ENCODE measurements at regions not wholly inside any gene's neighbourhood (a gene's known extent, or its start where the extent isn't known, plus 50 kb on each side); places are given as distances from the start of the nearest gene placed in this dataset.

GRCh38 chr2:122949523-122949922 lies 1075.6 kb upstream of the CNTNAP5 start:
- TF ChIP-seq CTCF (IDR thresholded peaks at IDR 0.05) (no peak), POLR2A (IDR thresholded peaks at IDR 0.05) (no peak)

Measured in esophagus squamous epithelium (tissue), 4 donors.